GM20000 (cell line): ENCODE measurements at regions not wholly inside any gene's neighbourhood (a gene's known extent, or its start where the extent isn't known, plus 50 kb on each side); places are given as distances from the start of the nearest gene placed in this dataset.

ENCODE experiments used
- DNase-seq: peaks from one replicate; pipeline ENCODE4 v3.0.0; 2012; ENCODE audit warnings: low spot score
- CTCF ChIP-seq: IDR thresholded peaks from 2 replicates; pipeline ENCODE4 v1.5.1; 2012; ENCODE audit warnings: mild to moderate bottlenecking, control low read depth; ENCODE audit errors: extremely low read depth, missing control alignments

GRCh38 chr2:217631115-217631514, 371.7 kb downstream of the TNS1 start:
- no peak for DNase-seq
- TF ChIP-seq CTCF: no peak

DNA sequence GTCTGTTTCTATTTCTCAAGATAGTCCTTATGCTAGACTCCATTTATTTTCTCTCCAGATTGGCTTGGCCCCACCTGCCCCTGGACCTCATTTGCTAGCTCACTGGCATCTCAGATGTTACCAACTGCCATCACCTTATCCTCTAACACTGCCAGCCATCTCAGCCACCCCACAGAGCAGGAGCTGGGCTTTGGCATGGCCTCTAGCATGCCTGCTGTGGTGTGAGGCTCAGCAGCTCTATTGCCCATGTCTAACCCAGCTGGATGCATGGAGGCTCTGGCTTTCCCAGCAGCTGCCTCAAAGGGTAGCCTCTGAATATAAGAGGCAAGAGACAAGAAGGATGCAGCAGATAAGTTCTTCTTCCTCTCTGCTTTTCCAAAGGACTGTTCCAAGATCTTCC, 373.4 kb downstream of the TNS1 start:
- TF ChIP-seq CTCF: no peak
- no peak for DNase-seq

- no peak for TF ChIP-seq CTCF
- no peak for DNase-seq
These were observed 374.7 kb downstream of the TNS1 start for GRCh38 chr2:217628061-217628460.

- no peak for TF ChIP-seq CTCF
- DNase-seq: no peak
These were observed 375.9 kb downstream of the TNS1 start for GRCh38 chr2:217626926-217627325.

DNA sequence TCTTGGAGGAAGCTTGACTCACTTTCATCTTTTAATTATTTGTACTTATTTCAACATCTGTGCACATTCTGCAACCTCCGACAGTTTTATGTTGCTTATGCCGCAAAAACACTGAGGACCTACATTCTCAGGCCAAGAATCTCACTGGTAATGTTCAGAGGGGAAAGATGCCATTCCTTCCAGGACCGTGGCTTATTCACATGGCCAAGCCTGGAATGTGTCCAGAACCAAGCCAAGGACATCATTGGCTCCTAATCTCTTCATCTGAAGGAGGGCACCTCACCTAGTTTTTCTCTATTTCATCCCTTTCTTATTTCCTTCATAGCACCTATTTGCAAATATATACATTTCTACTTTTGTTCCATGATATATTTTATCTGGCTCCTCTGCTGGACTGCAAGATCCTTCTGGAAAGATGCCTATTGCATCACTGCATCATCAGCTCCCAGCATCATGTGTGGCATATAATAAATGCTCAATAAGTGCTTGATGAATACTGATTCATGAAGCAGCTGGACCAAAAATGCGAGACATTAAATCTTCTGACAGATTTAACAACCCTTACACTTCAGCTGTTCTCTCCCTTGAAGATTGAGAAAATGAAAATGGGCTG, 377.1 kb downstream of the TNS1 start:
- no peak for TF ChIP-seq CTCF
- DNase-seq: no peak

DNA sequence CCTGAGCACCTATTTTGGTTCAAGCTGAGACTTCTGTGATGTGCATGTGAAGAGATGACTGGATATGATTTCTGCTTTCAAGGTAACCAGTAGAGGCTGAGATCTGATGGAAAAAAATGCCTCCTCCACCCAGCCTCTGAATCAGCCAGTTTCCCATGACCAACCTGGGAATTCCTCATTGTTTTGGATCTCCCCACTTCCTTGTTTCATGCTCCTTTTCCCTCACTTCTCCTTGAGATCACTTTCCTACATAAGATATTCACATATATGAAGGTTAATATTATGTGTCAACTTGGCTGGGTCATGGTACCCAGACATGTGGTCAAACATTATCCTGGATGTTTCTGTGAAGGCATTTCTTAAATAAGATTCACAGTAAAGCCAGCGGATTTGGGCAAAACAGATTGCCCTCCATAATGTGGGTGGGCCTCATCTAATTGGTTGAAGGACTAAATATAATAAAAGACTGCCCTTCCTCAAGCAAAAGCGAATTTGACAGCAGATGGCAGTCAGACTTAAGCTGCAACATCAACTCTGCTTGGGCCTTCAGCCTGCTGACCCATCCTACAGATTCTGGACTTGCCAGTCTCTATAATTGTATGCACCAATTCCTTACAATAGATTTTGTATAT, 379.4 kb downstream of the TNS1 start:
- no peak for DNase-seq
- TF ChIP-seq CTCF: no peak

DNA sequence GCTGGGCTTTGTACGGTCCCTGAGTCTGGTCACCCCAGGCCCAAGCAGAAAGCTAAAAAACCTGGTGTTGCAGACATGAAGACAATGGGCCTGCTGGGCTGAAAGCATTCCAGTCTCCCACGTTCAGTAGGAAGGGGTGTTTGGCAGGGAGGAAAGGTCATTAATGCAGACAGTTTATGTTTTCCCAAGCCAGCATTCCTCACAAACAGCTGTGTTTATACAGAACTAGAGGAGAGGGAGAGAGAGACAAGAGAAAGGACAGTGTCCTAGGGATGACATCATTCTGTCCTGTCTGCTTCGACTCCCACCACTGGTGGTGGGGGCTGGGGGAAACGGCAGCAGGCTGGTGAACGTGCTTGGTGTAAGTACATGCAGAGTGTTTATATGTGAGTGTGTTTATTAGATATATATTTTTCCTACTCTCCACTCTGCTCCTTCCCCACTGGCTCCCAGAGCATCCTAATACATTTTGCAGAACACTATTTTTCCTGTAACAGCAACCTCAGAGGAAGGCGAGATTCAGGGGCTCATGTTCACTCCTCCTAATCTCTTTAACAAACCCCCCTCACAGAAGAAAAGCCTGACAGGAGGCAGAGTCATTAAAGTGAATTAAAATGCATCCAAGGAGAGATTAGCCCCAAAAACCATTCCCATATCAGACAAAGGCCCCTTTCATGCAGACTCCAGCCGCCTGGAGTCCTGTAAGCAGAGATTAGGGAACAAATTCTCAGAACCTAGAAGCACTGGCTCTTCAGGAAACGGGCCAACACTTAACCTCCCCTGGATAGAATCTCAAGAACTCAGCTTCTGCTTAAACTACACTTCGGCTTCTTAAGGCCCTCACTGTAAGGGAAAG, 380.4 kb downstream of the TNS1 start:
- DNase-seq: no peak
- no peak for TF ChIP-seq CTCF
